Ovary (tissue), 7 donors: ENCODE measurements at regions not wholly inside any gene's neighbourhood (a gene's known extent, or its start where the extent isn't known, plus 50 kb on each side); places are given as distances from the start of the nearest gene placed in this dataset.

Source experiments
- DNase-seq, 5 donors: peaks; one replicate each; pipeline ENCODE4 v3.0.0-alpha.2; 2019 to 2020
- H3K27ac ChIP-seq, 2 donors: fragments of 200-600 bp; one replicate each; pipeline versions ENCODE4 v1.5.1 to v1.8.0; 2019 to 2022
- H3K27me3 ChIP-seq: fragments of 200-600 bp; one replicate; pipeline ENCODE4 v1.8.0; 2022
- H3K36me3 ChIP-seq: fragments of 200-600 bp; sonication (generic); one replicate; pipeline ENCODE4 v1.5.1; 2019
- H3K4me1 ChIP-seq: one replicate; pipeline ENCODE4 v1.8.1; 2013; ENCODE audit warnings: mild to moderate bottlenecking, moderate library complexity; ENCODE audit not compliant: insufficient read depth
- H3K4me3 ChIP-seq: fragments of 200-600 bp; sonication (generic); one replicate; pipeline ENCODE4 v1.5.1; 2017
- H3K9me3 ChIP-seq, 2 donors: fragments of 200-600 bp in 1 of 2; sonication (generic) in 1 of 2; one replicate each; pipeline versions ENCODE4 v1.5.1 to v1.8.1; 2013 to 2019; ENCODE audit warnings: mild to moderate bottlenecking in 1 of 2, moderate library complexity in 1 of 2
- CTCF ChIP-seq, 3 donors: fragments of 450-650 bp in 2 of 3; fragments of 200-600 bp in 1 of 3; IDR thresholded peaks; one replicate each; pipeline versions ENCODE4 v1.5.1 to v1.8.0; 2016 to 2022; ENCODE audit warnings: antibody characterized with exemption in 3 of 3, mild to moderate bottlenecking in 1 of 3
- EP300 ChIP-seq: sonication (generic); formaldehyde crosslinking; IDR thresholded peaks from one replicate; pipeline ENCODE4 v1.6.1; 2017; ENCODE audit warnings: antibody characterized with exemption
- POLR2A ChIP-seq: fragments of 450-650 bp; IDR thresholded peaks from one replicate; pipeline ENCODE4 v1.6.1; 2017; ENCODE audit warnings: antibody characterized with exemption, mild to moderate bottlenecking, moderate library complexity
- WGBS, 3 donors: extraction: QIAGEN DNeasy Blood & Tissue Kit in 1 of 3; methylation state at CpG; one replicate each; pipeline versions ENCODE4 v1.1.5 to v1.1.7; 2013 to 2017; 5-methylcytosine and 5-hydroxymethylcytosine counted together
- intact Hi-C, 4 donors: fragments of 100-400 bp; cut with DNase I; formaldehyde crosslinking; loops; one replicate each; pipeline versions ENCODE4 v1.11.0 to v1.15.1; 2022 to 2023
- donor health status: DM: no; HTN: no; CAD: no; lungs with moderate emphysema.
- donor health status: DM: no; HTN: no; CAD: no.
- donor health status: Bipolar disorder and iron deficiency.
- donor health status: DM: no; HTN: no; CAD: no.
- donor health status: DM: yes; HTN: yes; CAD: no.

- TF ChIP-seq POLR2A (no peak), EP300 (no peak), CTCF (IDR thresholded peaks at IDR 0.05) (no peak)
- Histone ChIP-seq H3K27me3 (no peaks in the 10 kb centered on the region), H3K4me3 (no peak overlapping the region), H3K36me3 (no peaks in the 10 kb centered on the region), H3K4me1 (no peaks in the 10 kb centered on the region), H3K9me3 (no peaks in the 10 kb centered on the region), H3K27ac (no peak overlapping the region)
- intact Hi-C loops = no loop called here
- DNase-seq = no peak
- 73 to 84% (median 83%) methylated on average over 16 to 17 of the region's 17 CpGs for WGBS, 3 donors
Measured at GRCh38 chr6:170148709-170149470, 142.0 kb downstream of the DLL1 start.

- DNase-seq = peak in 1 of 5 donors; percentile 38
Measured at GRCh38 chr6:170147832-170148708, 142.8 kb downstream of the DLL1 start.

GRCh38 chr6:170147056-170147787 is 143.7 kb downstream of the DLL1 start:
- Histone ChIP-seq H3K4me3 (no peak overlapping the region), H3K4me1 (no peaks in the 10 kb centered on the region)
- peak in 2 of 5 donors; percentile 21 to 51 for DNase-seq

More at GRCh38 chr6:170147832-170148708, 142.8 kb downstream of the DLL1 start:
- Histone ChIP-seq H3K27me3 (no peaks in the 10 kb centered on the region), H3K27ac (no peak overlapping the region), H3K36me3 (no peaks in the 10 kb centered on the region), H3K4me3 (no peak overlapping the region), H3K9me3 (no peaks in the 10 kb centered on the region), H3K4me1 (no peaks in the 10 kb centered on the region)
- WGBS, 3 donors = 48 to 57% (median 56%) methylated on average over 30 of the region's 30 CpGs
- TF ChIP-seq CTCF (IDR thresholded peaks at IDR 0.05) = no peak
- no peak for TF ChIP-seq POLR2A
- TF ChIP-seq EP300 = no peak
- intact Hi-C loops = no loop called here

More at GRCh38 chr6:170147056-170147787, 143.7 kb downstream of the DLL1 start:
- TF ChIP-seq POLR2A (no peak), CTCF (IDR thresholded peaks at IDR 0.05) (no peak), EP300 (no peak)
- Histone ChIP-seq H3K27me3 (no peaks in the 10 kb centered on the region), H3K9me3 (no peaks in the 10 kb centered on the region), H3K36me3 (no peaks in the 10 kb centered on the region), H3K27ac (no peak overlapping the region)
- intact Hi-C loops = no loop called here
- WGBS, 3 donors = 58 to 70% (median 65%) methylated on average over 23 of the region's 23 CpGs
